GM12878 (cell line): ENCODE measurements at regions not wholly inside any gene's neighbourhood (a gene's known extent, or its start where the extent isn't known, plus 50 kb on each side); places are given as distances from the start of the nearest gene placed in this dataset.

Experiments used
- ATAC-seq: fragments of 200-7000 bp; cut with Tn5 transposase; 3 replicates; pipeline ENCODE4 v1.9.1; 2020; ENCODE audit warnings: mild to moderate bottlenecking, moderate library complexity
- BruUV-seq: library from RNA; stranded (reverse); fragments of 400-500 nt; replicated peaks from 2 replicates; lab custom pipeline; 2021; lab: Mats Ljungman, UMichigan
- CTCF ChIA-PET: fragments of 300-600 bp; sonication (Branson Sonifier 250); formaldehyde crosslinking; extraction: SDS; loops from one replicate; lab custom pipeline; 2021; ENCODE audit warnings: inconsistent platforms; lab: Yijun Ruan, JAX
- POLR2A ChIA-PET: fragments of 350-600 bp; formaldehyde crosslinking; extraction: SDS; loops from one replicate; lab custom pipeline; 2021; ENCODE audit warnings: inconsistent platforms; lab: Charles Lee
- RAD21 ChIA-PET: fragments of 300-600 bp; sonication (Branson Sonifier 250); formaldehyde crosslinking; loops from one replicate; lab custom pipeline; 2023; ENCODE audit warnings: antibody characterized with exemption; ENCODE audit not compliant: unreplicated experiment; lab: Charles Lee
- SMC1A ChIA-PET: fragments of 300-600 bp; sonication (Branson Sonifier 250); formaldehyde crosslinking; loops from one replicate; lab custom pipeline; 2023; ENCODE audit not compliant: unreplicated experiment, uncharacterized antibody; lab: Charles Lee
- DNase-seq: peaks from one replicate; pipeline ENCODE4 v3.0.0-alpha.2; 2011; ENCODE audit warnings: low read depth, low spot score
- FAIRE-seq: peaks from 3 replicates; lab custom pipeline; 2011; peaks lifted over from hg19 to GRCh38; lab: Jason Lieb, UNC
- H2AFZ ChIP-seq: 2 replicates; pipeline ENCODE4 v1.6.0; 2011; ENCODE audit warnings: low read depth, low read length, control low read depth; ENCODE audit not compliant: control insufficient read depth
- H3K27ac ChIP-seq: 2 replicates; pipeline ENCODE4 v1.5.1; 2011; ENCODE audit warnings: control low read depth; ENCODE audit not compliant: control insufficient read depth, insufficient read depth
- H3K27me3 ChIP-seq, 2 experiments: replicated peaks in 1 of 2; 2 replicates each; pipeline versions ENCODE4 v1.6.0 to v1.6.1; 2011; ENCODE audit warnings: low read length in 1 of 2; ENCODE audit not compliant: control insufficient read depth in 2 of 2, insufficient read depth in 2 of 2
- H3K36me3 ChIP-seq, 2 experiments: 2 replicates each; pipeline ENCODE4 v1.5.1; 2011; ENCODE audit warnings: low read length in 1 of 2; ENCODE audit not compliant: control insufficient read depth in 2 of 2, insufficient read depth in 2 of 2
- H3K4me1 ChIP-seq: 2 replicates; pipeline ENCODE4 v1.6.1; 2011; ENCODE audit warnings: mild to moderate bottlenecking, low read length, moderate library complexity, mixed read lengths; ENCODE audit not compliant: control insufficient read depth, insufficient read depth
- H3K4me2 ChIP-seq: 2 replicates; pipeline ENCODE4 v1.6.0; 2011; ENCODE audit warnings: control low read depth; ENCODE audit not compliant: control insufficient read depth, insufficient read depth
- H3K4me3 ChIP-seq: fragments of 200-600 bp; sonication (generic); 2 replicates; pipeline ENCODE4 v1.5.1; 2016
- H3K79me2 ChIP-seq: 2 replicates; pipeline ENCODE4 v1.6.0; 2011; ENCODE audit warnings: low read length; ENCODE audit not compliant: control insufficient read depth, insufficient read depth
- H3K9ac ChIP-seq: 2 replicates; pipeline ENCODE4 v1.8.0; 2011; ENCODE audit warnings: low read length, control low read depth, mixed read lengths; ENCODE audit not compliant: control insufficient read depth, insufficient read depth
- H3K9me3 ChIP-seq: replicated peaks from 3 replicates; pipeline ENCODE4 v1.5.1; 2011; ENCODE audit warnings: mild to moderate bottlenecking, low read length; ENCODE audit not compliant: control insufficient read depth, insufficient read depth
- H4K20me1 ChIP-seq: 2 replicates; pipeline ENCODE4 v1.6.0; 2011; ENCODE audit not compliant: control insufficient read depth, insufficient read depth
- ASH2L ChIP-seq: fragments of 300-600, 200-600 bp; sonication (generic); IDR thresholded peaks from 2 replicates; pipeline ENCODE4 v1.6.1; 2017; ENCODE audit warnings: low read depth, mild to moderate bottlenecking, borderline replicate concordance
- CREB1 ChIP-seq: IDR thresholded peaks from 2 replicates; pipeline ENCODE4 v1.6.1; 2012; ENCODE audit warnings: low read depth, mild to moderate bottlenecking, inconsistent platforms
- CTCF ChIP-seq, 3 experiments: IDR thresholded peaks in 2 of 3; conservative IDR thresholded peaks in 1 of 3; 2 replicates each; pipeline ENCODE4 v1.5.1; 2011; ENCODE audit warnings: low read depth in 3 of 3, low read length in 3 of 3, mild to moderate bottlenecking in 3 of 3, control low read depth in 2 of 3, moderate library complexity in 2 of 3, inconsistent platforms in 1 of 3, mixed read lengths in 1 of 3; ENCODE audit not compliant: control insufficient read depth in 2 of 3, insufficient read depth in 1 of 3; ENCODE audit errors: extremely low read depth in 1 of 3
- SMAD1 ChIP-seq: fragments of 450-650 bp; IDR thresholded peaks from 2 replicates; pipeline ENCODE4 v1.6.1; 2018; ENCODE audit warnings: mild to moderate bottlenecking, low read depth; ENCODE audit not compliant: partially characterized antibody
- WGBS: methylation state at CpG from one replicate; pipeline ENCODE4 v1.1.6; 2016; ENCODE audit warnings: low lambda C conversion rate; ENCODE audit not compliant: insufficient replicate concordance, insufficient coverage; ENCODE audit errors: missing lambda C conversion rate; 5-methylcytosine and 5-hydroxymethylcytosine counted together
- in situ Hi-C: fragments of 300-500 bp; cut with MboI; formaldehyde crosslinking; loops from 9 replicates; pipeline ENCODE4 v1.14.3; 2018; ENCODE audit warnings: mixed read lengths
- intact Hi-C: fragments of 100-400 bp; cut with micrococcal nuclease; formaldehyde crosslinking; loops from one replicate; pipeline ENCODE4 v1.14.2; 2022; ENCODE audit not compliant: unreplicated experiment
- TF ChIP-seq, protein P1 (sequence below): fragments of 450-650 bp; IDR thresholded peaks from 2 replicates; pipeline ENCODE4 v1.6.1; 2018; ENCODE audit warnings: borderline replicate concordance, mild to moderate bottlenecking; ENCODE audit not compliant: partially characterized antibody

- Histone ChIP-seq H2AFZ (no peak overlapping the region), H3K9me3 (peaks cover 2% of the 10 kb centered on the region; the same call in 1 of the 3 replicates), H3K4me3 (no peak overlapping the region), H3K36me3 (no peaks in the 10 kb centered on the region), H3K27ac (no peak overlapping the region), H4K20me1 (no peaks in the 10 kb centered on the region), H3K4me1 (no peaks in the 10 kb centered on the region), H3K79me2 (no peaks in the 10 kb centered on the region), H3K27me3 (no peaks in the 10 kb centered on the region; a peak in 2 of 4 replicates), H3K4me2 (no peak overlapping the region), H3K9ac (no peak overlapping the region)
- intact Hi-C loops, result no loop called here
- BruUV-seq, result no TSS peak
- in situ Hi-C loops, result no loop called here
- ChIA-PET CTCF (no interaction called here), RAD21 (no interaction called here), POLR2A (no interaction called here), SMC1A (interaction anchor here (1.0 kb wide), 1 partner anchor 180 kb away, joined by 3 read pairs; no protein-coding TSS in a partner anchor)
- ATAC-seq (no peak; the same call in 2 of the 3 replicates), FAIRE-seq (no peak), DNase-seq (no peak)
- WGBS, result 55% methylated on average over 18 of the region's 27 CpGs
- TF ChIP-seq CTCF (IDR thresholded peaks at IDR 0.05 in 2 of 3, conservative IDR thresholded peaks at IDR 0.05 in 1 of 3; ENCODE audit: control insufficient read depth in 2 of 3, extremely low read depth in 1 of 3, insufficient read depth in 1 of 3, low read depth in 3 of 3, low read length in 3 of 3) (0 out of 6 replicates have a peak, but pooled peaks of 1 of the 3 experiments have one; percentile 34), ASH2L (no peak), CREB1 (no peak), SMAD1 (no peak)
- TF ChIP-seq, protein P1, sequence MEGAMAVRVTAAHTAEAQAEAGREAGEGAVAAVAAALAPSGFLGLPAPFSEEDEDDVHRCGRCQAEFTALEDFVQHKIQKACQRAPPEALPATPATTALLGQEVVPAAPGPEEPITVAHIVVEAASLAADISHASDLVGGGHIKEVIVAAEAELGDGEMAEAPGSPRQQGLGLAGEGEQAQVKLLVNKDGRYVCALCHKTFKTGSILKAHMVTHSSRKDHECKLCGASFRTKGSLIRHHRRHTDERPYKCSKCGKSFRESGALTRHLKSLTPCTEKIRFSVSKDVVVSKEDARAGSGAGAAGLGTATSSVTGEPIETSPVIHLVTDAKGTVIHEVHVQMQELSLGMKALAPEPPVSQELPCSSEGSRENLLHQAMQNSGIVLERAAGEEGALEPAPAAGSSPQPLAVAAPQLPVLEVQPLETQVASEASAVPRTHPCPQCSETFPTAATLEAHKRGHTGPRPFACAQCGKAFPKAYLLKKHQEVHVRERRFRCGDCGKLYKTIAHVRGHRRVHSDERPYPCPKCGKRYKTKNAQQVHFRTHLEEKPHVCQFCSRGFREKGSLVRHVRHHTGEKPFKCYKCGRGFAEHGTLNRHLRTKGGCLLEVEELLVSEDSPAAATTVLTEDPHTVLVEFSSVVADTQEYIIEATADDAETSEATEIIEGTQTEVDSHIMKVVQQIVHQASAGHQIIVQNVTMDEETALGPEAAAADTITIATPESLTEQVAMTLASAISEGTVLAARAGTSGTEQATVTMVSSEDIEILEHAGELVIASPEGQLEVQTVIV, result no peak
Measured at GRCh38 chr14:104341532-104342434, 203.4 kb downstream of the KIF26A start.
